Esophagus squamous epithelium (tissue), 4 donors: ENCODE measurements at regions not wholly inside any gene's neighbourhood (a gene's known extent, or its start where the extent isn't known, plus 50 kb on each side); places are given as distances from the start of the nearest gene placed in this dataset.

Experiments
- POLR2A ChIP-seq, 4 donors: fragments of 450-650 bp; IDR thresholded peaks; one replicate each; pipeline ENCODE4 v1.6.1; 2017; ENCODE audit warnings: antibody characterized with exemption in 4 of 4, mild to moderate bottlenecking in 4 of 4, moderate library complexity in 3 of 4
- TF ChIP-seq, protein P1 (sequence below), 6 experiments: fragments of 450-650 bp in 4 of 6; fragments of 200-600 bp in 2 of 6; sonication (generic) in 2 of 6; IDR thresholded peaks; one replicate each; pipeline ENCODE4 v1.5.1; 2016 to 2019; ENCODE audit warnings: antibody characterized with exemption in 6 of 6, mild to moderate bottlenecking in 4 of 6, moderate library complexity in 4 of 6

DNA sequence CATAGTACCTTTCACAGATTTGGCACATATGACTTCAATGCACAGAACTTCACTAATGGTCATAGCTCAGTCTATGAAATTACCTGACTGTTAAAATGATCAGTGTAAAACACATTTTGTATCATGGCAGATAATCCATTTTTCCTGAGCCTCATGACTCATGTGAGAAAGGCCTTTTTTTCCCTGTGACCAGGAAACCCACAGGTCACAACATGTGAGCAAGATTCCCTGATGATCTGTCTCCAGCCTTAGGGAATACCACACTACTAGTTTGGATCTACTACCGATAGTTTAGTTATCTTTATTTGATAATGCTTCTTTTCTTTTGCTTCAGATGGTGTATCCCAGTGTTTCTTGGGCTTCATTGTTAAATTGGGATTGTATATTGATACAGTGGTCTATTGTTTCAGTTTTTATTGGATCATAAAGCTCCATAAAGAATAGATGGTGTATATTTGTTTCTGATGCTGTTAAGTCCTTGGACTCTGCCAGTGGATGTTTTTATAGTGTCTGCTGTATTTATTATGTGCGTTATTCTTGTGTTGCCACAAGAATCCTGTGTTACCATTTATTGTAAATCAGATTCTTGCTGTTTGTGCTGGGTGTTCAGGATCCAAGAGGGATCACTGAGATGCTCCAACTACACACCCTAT lies 248.7 kb upstream of the PELI2 start:
- TF ChIP-seq, protein P1, sequence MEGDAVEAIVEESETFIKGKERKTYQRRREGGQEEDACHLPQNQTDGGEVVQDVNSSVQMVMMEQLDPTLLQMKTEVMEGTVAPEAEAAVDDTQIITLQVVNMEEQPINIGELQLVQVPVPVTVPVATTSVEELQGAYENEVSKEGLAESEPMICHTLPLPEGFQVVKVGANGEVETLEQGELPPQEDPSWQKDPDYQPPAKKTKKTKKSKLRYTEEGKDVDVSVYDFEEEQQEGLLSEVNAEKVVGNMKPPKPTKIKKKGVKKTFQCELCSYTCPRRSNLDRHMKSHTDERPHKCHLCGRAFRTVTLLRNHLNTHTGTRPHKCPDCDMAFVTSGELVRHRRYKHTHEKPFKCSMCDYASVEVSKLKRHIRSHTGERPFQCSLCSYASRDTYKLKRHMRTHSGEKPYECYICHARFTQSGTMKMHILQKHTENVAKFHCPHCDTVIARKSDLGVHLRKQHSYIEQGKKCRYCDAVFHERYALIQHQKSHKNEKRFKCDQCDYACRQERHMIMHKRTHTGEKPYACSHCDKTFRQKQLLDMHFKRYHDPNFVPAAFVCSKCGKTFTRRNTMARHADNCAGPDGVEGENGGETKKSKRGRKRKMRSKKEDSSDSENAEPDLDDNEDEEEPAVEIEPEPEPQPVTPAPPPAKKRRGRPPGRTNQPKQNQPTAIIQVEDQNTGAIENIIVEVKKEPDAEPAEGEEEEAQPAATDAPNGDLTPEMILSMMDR (IDR thresholded peaks at IDR 0.05) = no peak
- TF ChIP-seq POLR2A (IDR thresholded peaks at IDR 0.05) = no peak
